Glomerular visceral epithelial cell (primary cell): ENCODE measurements at regions not wholly inside any gene's neighbourhood (a gene's known extent, or its start where the extent isn't known, plus 50 kb on each side); places are given as distances from the start of the nearest gene placed in this dataset.
"Not testable (repeated sequence)": the region's sequence is repeated elsewhere in the genome, so short reads cannot be mapped to it uniquely, and the experiment has no call there.

Experiments used
- DNase-seq: peaks from one replicate; pipeline ENCODE4 v3.0.0-alpha.2; 2016; ENCODE audit errors: extremely low spot score

- DNase-seq = no peak
Measured at GRCh38 chr10:9825491-9826018, 1192.1 kb upstream of the CELF2 start.

- DNase-seq = no peak
Measured at GRCh38 chr10:9828110-9828509, 1189.6 kb upstream of the CELF2 start.

- DNase-seq = no peak
Measured at GRCh38 chr10:9833942-9834341, 1183.7 kb upstream of the CELF2 start.

- DNase-seq = no peak
Measured at GRCh38 chr10:9834434-9834833, 1183.2 kb upstream of the CELF2 start.

- DNase-seq = no peak
Measured at GRCh38 chr10:9845075-9845474, 1172.6 kb upstream of the CELF2 start.

- no peak for DNase-seq
Measured at GRCh38 chr10:9848278-9848677, 1169.4 kb upstream of the CELF2 start.

GRCh38 chr10:9848981-9849380 lies 1168.7 kb upstream of the CELF2 start:
- DNase-seq = no peak

GRCh38 chr10:9850415-9850814 lies 1167.3 kb upstream of the CELF2 start:
- DNase-seq = no peak

GRCh38 chr10:9851808-9852207 lies 1165.9 kb upstream of the CELF2 start:
- no peak for DNase-seq

- no peak for DNase-seq
Measured at GRCh38 chr10:9853405-9854355, 1164.0 kb upstream of the CELF2 start.

- DNase-seq = not testable (repeated sequence)
Measured at GRCh38 chr10:9855451-9855850, 1162.2 kb upstream of the CELF2 start.

GRCh38 chr10:9858816-9859215 lies 1158.9 kb upstream of the CELF2 start:
- no peak for DNase-seq

- DNase-seq = no peak
Measured at GRCh38 chr10:9860045-9860444, 1157.6 kb upstream of the CELF2 start.

GRCh38 chr10:9863559-9864121 lies 1154.0 kb upstream of the CELF2 start:
- no peak for DNase-seq

- no peak for DNase-seq
Measured at GRCh38 chr10:9868499-9868898, 1149.2 kb upstream of the CELF2 start.

GRCh38 chr10:9869205-9869604 lies 1148.5 kb upstream of the CELF2 start:
- DNase-seq = no peak

- DNase-seq = no peak
Measured at GRCh38 chr10:9869606-9870176, 1148.0 kb upstream of the CELF2 start.

GRCh38 chr10:9875353-9875752 lies 1142.3 kb upstream of the CELF2 start:
- no peak for DNase-seq

- DNase-seq = no peak
Measured at GRCh38 chr10:9877978-9878377, 1139.7 kb upstream of the CELF2 start.

GRCh38 chr10:9878383-9878782 lies 1139.3 kb upstream of the CELF2 start:
- DNase-seq = no peak

GRCh38 chr10:9885761-9886160 lies 1131.9 kb upstream of the CELF2 start:
- DNase-seq = no peak

GRCh38 chr10:9886772-9887171 lies 1130.9 kb upstream of the CELF2 start:
- no peak for DNase-seq

GRCh38 chr10:9895453-9895852 lies 1122.2 kb upstream of the CELF2 start:
- no peak for DNase-seq
